Activated naive CD4-positive, alpha-beta T cell treated with anti-CD3 and anti-CD28 coated beads, Interleukin-2, amount 50 U/mL, for 72 hours (primary cell): ENCODE measurements at regions not wholly inside any gene's neighbourhood (a gene's known extent, or its start where the extent isn't known, plus 50 kb on each side); places are given as distances from the start of the nearest gene placed in this dataset.

Experiments used
- ATAC-seq, 2 donors: fragments of 150-1000 bp; cut with Tn5 transposase; 2 replicates each; pipeline ENCODE4 v1.10.0; 2021; ENCODE audit warnings: mild to moderate bottlenecking in 2 of 2, moderate library complexity in 2 of 2
- DNase-seq, 2 donors: peaks; one replicate each; pipeline ENCODE4 v3.0.0; 2021 to 2022; ENCODE audit warnings: low spot score in 2 of 2
- H3K27ac Mint-ChIP-seq, 2 donors: one replicate each; pipeline ENCODE4 v1.8.0; 2022; ENCODE audit warnings: mild to moderate bottlenecking in 2 of 2, mixed read lengths in 2 of 2
- H3K36me3 Mint-ChIP-seq, 2 donors: one replicate each; pipeline ENCODE4 v1.8.0; 2022; ENCODE audit warnings: mixed read lengths in 2 of 2
- H3K9me3 Mint-ChIP-seq, 2 donors: one replicate each; pipeline ENCODE4 v1.8.0; 2022; ENCODE audit warnings: mixed read lengths in 2 of 2

DNA sequence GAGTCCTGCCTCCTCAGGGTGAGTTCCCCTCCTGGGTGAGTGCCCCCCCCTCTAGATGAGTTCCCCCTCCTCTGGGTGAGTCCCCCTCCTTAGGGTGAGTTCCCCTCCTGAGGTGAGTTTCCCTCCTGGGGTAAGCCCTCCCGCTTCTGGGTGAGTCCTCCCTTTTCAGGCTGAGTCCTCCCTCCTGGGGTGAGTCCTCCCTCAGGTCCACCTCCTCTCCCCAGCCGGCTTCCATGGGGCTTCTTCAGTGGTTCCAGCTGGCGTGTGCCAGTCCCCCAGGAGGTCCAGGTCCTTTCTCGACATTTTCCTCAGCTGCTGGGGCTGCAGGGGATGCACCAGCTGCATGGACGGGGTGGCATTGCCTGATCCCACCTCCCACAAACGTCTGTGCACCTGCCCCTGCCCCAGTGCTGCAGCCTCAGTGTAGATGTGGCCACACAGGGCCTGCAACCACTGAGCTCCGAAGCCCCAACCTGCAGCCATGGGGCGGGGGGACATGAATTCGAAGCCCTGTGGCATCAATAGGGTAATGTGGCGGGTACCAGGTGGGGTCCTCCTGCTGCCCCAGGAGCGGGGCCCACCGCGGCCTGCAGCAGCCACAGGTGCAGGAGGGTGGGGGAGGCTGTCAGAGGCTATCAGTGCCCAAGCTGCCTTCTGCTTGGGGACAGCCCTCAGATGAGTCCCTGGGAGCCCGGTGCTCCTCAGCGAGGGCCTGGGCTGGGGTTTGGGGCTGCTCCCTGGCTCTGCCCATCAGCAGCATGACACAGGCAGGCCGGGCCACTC lies 101.3 kb upstream of the FGF3 start:
- ATAC-seq (no peak), DNase-seq (peak in 1 of 2 donors; percentile 44)
- no peaks in the 10 kb centered on the region for H3K36me3 Mint-ChIP-seq
- H3K9me3 Mint-ChIP-seq = no peaks in the 10 kb centered on the region
- H3K27ac Mint-ChIP-seq = no peak overlapping the region

DNA sequence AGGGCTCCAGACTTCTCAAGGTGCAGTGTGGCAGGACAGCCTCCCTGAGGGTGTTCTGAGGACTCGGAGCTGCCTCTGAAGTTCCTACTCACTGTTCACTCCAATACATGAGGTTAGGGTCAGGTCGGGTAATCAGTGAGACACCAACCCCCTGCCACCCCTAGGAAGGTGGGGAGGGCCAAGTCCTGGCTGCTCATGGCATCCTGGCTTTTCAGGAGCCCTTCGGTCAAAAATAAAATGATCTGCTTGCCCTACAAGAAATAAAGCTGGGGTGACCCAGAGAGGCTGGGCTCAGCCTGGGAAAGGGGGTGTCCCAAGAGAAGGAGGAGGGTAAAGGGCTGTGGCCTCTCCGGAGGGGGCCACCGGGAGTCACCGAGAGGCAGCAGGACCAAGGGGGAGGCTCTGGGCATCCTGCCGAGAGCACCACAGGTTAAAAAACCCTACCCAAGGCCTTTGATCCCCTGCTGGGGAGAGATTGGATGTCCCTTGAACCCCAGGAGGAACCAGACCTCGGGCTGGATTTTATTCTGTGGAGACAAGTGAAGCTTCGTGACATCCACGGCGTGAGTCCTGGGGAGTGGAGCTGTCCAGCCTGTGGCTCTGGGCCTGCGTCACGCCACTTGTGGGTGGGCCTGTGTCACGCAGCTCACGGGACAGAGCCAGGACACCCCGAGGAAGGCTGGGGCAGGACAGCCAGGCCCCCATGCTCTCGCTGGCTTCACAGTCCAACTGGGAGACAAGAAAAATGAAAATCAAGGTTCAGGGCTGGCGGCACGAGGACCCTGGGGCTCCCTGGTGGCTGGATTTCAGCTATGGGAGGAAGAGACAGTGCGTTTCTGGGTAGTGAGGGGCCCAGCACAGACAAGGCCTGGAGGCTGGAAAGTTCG lies 102.2 kb upstream of the FGF3 start:
- no peak for ATAC-seq
- Mint-ChIP-seq H3K36me3 (no peaks in the 10 kb centered on the region), H3K27ac (no peak overlapping the region), H3K9me3 (no peaks in the 10 kb centered on the region)
- peak in 1 of 2 donors; percentile 33 for DNase-seq

DNA sequence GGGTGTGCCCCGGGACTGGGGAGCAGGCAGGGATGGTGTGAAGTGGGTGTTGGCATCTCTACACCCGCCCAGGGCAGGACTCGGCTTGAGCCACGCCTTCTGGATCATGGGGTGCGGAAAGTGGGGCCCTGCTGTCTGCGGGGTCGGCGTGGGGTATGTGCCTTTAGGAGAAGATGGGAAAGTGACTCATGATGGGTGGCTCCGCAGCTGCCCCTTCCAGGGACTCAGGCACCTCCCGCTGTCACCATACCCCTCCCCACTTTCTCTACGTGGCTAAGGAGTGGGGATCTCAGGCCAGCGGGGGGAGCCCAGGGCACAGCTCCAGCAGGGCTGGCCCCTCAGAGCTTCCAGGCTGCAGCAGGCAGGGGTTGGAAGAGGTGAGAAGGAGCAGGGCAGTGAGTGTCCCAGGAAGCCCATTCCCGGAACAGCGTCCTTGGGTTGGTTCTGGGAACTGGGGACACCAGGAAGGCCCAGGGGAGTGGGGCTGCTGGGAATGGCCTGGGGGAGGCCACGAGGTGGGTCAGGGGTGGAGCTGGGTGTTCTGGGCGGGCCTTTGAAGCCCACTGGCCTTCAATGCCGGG lies 102.9 kb upstream of the FGF3 start:
- no peak for ATAC-seq
- H3K9me3 Mint-ChIP-seq = no peaks in the 10 kb centered on the region
- DNase-seq = peak in 1 of 2 donors; percentile 33
- no peak overlapping the region for H3K27ac Mint-ChIP-seq
- H3K36me3 Mint-ChIP-seq = no peaks in the 10 kb centered on the region

DNA sequence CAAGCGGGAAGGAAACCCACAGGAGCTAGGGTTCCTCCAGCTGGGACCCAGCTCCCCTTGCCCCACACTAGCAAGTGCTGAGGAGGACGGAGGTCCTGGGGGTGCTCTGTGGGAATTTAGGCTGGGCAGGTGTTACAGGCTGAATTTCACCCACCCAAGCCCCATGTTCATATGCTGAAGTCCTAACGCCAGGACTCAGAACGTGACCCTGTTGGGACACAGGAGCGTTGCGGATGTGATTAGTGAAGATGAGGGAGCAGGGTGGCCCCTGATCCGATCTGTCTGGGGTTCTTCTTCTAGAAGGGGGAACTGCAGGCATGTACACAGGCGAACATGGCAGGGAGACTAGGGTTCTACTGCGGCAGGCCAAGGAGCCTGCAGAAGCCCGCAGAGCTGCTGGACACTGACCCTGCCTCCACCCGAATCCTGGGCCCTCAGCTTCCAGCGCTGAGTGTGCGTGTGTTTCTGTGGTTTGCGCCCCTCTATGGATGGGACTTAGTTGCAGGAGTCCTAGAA lies 103.4 kb upstream of the FGF3 start:
- ATAC-seq (no peak), DNase-seq (no peak)
- no peak overlapping the region for H3K27ac Mint-ChIP-seq
- H3K9me3 Mint-ChIP-seq = no peaks in the 10 kb centered on the region
- no peaks in the 10 kb centered on the region for H3K36me3 Mint-ChIP-seq

DNA sequence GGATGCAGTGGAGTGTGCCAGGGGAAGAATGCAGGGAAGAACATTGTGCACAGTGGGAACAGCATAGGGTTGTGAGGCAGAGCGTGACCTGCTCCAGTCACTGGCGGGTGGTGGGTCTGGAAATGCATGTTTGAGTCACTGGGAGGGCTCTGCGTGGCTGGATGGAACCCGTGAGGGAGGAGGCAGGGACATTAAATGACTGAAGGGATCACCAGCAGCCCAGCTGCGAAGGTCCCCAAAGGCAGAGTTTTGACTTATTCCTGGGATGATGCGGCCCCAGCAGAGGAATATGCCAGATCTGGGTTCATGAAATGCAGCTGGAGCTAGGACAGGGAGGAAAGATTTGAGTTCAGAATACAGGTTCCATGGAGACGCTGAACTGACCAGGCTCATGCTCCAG lies 104.0 kb upstream of the FGF3 start:
- Mint-ChIP-seq H3K9me3 (no peaks in the 10 kb centered on the region), H3K27ac (no peak overlapping the region), H3K36me3 (no peaks in the 10 kb centered on the region)
- ATAC-seq (no peak), DNase-seq (no peak)

DNA sequence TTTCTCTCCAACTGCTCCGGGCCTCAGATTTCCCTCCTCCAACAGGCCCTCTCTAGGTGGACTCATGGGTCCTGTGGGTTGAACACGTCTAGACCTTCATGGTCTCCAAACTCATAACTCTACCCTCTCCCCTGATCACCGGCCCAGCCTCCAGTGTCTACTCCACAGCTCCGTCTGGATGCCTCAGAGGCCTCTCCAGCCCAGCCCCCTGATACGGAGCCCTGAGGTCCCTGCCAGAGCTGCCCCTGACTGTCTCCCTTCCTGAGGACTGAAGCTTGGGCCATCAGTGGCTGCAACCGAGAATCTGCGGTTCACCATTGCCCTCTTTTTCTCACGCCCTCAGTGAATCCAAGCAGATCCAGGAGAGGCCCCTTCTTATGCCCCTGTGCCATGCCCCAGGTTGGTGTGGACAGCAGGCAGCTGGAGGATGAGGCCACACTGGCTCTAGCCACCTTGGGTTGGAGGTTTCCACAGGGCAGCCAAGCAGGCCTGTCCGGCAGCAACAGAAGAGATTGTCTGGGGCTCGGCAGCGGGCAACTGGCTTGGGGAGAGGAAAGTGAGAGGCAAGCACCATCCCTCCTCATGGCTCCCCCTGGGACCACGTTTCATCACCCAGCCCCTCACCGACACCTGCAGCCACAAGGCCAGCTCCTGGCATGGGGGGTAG lies 104.6 kb upstream of the FGF3 start:
- no peaks in the 10 kb centered on the region for H3K36me3 Mint-ChIP-seq
- no peak overlapping the region for H3K27ac Mint-ChIP-seq
- DNase-seq (no peak), ATAC-seq (no peak)
- H3K9me3 Mint-ChIP-seq = no peaks in the 10 kb centered on the region

DNA sequence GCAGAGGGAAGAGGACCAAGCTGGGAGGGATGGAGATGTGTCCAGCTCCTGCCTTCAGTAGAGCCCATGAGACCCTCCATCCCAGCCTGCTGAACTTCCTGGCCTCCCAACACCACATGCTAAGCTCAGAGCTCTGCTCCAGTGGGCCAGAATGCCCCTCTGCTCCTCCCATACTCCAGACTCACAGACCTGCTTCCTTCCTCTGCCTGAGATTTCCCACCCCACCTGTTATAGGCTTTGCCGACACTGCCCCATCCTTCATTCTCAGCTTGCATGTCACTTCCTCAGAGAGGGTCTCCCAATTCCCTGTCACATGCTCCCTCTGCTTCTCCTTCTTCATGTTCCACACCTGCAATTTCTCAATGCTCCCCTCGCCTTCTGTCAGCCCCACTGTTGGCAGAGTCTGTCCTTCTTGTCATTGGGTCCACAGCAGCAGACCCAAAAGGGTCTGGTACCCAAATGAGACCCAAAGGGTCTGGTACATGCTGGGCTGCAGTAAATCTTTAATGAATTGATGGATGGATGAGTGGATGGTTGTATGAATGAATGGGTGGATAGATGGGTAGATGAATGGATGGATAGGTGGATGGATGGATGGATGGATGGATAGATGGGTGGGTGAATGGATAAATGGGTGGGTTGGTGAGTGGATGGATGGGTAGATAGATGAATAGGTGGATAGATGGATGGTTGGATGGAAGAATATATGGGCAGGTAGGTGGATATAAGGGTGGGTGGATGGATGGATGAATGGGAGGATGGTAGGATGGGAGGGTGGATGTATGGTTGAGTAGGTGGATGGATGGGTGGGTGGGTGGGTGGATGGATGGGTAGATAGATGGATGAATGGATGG lies 105.3 kb upstream of the FGF3 start:
- H3K9me3 Mint-ChIP-seq = no peaks in the 10 kb centered on the region
- H3K27ac Mint-ChIP-seq = no peak overlapping the region
- DNase-seq (no peak), ATAC-seq (no peak)
- no peaks in the 10 kb centered on the region for H3K36me3 Mint-ChIP-seq

DNA sequence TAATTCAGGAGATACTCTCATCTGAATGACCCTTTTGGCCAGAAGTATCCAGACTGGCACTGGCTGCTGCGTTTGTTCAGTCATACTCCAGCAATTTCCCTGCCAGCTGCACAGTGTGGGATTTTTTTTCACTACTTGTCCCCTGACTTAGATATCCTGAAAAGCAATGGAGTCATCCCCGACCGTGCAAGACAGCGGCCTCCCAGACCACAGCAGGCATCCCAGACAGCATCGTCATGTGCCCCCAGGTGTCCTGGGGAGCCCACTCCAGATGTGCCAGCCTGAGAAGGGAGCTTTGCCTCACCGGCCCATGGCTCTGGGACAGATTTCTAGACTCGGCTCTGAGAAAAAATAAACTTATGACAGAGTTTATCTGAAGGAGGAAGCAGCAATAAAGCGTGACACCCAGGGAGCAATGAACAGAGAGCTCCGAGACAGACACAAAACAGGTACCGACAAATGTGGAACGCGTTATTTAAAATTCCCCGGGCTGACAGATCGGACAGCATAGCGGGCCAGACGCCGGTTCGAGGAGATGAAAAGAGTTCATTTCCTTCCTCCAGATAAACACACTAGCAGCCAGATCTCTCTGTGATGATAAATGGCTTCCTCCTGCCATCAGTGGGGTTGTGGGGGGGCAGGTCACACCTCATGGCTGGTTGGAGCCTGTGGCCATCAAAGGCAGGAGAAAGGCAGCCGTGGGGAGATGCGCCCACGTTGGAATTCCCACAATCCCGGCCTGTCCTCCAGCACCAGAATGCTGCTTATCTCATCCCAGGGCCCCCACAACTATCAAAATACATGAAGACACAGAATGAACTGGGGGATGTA lies 106.4 kb upstream of the FGF3 start:
- Mint-ChIP-seq H3K9me3 (no peaks in the 10 kb centered on the region), H3K36me3 (no peaks in the 10 kb centered on the region), H3K27ac (peak overlapping the region in 1 of 2 donors; percentile 69)
- ATAC-seq = no peak
- DNase-seq = no peak

DNA sequence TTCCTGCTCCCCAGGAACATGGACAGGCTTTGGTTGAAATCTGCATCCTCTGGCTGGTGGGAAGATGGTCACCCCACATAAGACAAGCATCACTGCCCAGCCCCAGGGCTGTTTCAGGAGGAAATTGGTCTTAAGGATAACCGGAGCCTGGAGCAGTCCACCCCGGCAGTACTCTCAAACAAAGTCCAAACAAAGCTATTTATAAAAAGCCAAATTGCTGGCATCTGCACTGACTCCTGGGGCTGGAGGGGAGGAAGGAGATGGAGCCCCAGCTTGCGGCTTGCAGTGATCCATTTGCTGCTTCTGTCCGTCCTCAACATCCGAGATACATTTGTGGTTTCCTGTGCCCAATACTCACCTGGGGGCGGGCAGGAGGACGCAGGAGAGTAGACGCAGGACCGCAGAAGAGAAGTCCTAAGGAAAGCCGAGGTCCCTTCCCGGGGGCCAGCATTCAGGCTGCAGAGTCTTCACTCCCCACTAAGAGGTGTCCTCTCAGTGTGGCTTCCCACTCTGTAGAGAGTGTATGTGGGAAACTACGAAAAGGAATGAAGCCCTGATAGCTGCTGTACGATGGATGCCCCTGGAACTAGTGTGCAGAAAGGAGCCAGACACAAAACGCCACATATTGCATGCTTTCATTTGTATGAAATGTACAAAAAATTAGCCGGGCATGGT lies 107.3 kb upstream of the FGF3 start:
- H3K9me3 Mint-ChIP-seq = no peaks in the 10 kb centered on the region

DNA sequence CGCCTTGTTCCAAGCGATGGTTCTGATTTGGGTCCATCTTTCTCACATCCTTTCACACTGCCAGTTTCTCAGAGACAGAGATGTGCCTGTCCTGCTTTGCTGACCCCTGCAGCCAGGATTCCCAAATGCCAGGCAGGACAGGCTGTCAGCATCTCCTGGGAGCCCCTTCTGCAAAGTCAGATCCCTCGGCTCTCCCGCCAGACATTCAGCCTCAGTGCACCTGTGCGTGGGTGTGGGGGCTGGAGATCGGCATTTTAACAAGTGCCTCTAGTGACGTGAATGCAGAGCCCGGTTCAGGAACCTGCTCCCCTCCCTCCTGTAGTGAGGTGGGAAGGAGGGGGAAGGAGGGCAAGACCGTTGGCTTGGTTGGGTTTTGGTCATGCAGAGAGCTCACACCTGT lies 108.9 kb upstream of the FGF3 start:
- ATAC-seq = no peak
- H3K36me3 Mint-ChIP-seq = no peaks in the 10 kb centered on the region
- no peak for DNase-seq
- no peaks in the 10 kb centered on the region for H3K9me3 Mint-ChIP-seq
- no peak overlapping the region for H3K27ac Mint-ChIP-seq

More for the DNA sequence above, 107.3 kb upstream of the FGF3 start:
- Mint-ChIP-seq H3K27ac (no peak overlapping the region), H3K36me3 (no peaks in the 10 kb centered on the region)
- DNase-seq = no peak
- ATAC-seq = no peak

DNA sequence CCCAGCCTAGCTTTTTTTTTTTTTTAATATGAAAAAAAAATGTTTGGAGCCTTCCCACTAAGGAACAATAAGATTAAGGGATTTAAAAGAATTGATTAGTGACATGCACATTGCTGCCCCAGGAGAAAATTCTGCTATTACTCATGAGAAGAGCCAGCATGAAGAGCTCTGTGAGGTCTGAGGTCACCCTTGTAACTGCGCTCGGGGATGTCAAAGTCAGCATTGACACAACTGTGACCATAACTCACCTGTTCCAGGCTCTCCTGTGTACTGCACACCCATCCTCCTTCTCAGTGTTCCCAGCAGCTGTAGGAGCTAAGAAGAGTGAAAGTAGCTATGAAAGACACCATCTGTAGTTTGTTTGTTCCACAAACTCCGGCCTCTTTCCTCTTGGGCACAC lies 109.8 kb upstream of the FGF3 start:
- H3K27ac Mint-ChIP-seq = no peak overlapping the region
- no peaks in the 10 kb centered on the region for H3K36me3 Mint-ChIP-seq
- ATAC-seq = no peak
- no peak for DNase-seq
- no peaks in the 10 kb centered on the region for H3K9me3 Mint-ChIP-seq

DNA sequence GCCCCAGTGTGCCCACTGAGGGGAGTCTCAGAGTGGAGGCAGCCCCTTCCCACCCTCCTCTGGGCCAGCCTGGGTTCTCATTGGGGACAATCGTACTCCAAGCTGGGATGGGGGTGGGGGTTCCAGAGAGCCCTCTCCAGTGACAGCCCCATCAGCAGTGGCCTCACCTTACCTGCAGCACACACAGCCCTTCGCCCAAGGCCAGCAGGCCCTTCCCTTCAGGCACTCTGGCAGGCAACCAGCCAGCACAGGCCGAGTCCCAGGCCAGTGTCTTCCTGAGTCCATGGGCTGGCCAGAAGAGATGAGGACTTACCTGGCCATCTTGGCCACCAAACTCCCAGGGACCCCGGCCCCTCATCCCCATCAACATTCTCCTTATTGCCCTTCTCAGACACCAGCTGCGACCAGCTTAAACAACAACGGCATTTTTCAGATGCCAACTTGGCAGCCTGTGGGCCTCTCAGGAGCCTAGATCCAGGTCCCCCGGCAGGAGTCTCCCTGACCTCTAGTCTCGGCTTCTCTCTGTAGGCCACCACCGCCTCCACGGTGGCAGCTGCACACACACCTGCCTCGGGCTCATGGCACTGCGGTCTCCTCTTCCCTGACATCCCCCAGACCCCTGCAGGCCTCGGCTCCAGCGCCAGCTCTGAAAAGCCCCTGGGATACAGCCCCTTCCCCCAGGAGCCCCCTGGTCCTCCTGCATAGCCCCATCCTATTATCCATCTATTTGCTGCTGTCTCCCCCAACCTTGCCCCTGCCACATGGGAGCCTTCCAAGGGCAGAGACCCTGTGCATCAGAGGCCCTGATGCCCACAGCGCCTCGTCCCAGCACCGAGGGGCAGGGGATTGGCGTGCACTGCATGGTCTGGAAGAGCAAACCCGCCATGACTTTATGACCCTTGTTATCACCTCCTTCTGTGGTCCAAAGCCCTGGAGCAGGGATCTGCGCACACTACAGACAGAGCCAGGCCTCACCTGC lies 111.2 kb upstream of the FGF3 start:
- DNase-seq = no peak
- no peak for ATAC-seq
- H3K27ac Mint-ChIP-seq = no peak overlapping the region
- no peaks in the 10 kb centered on the region for H3K9me3 Mint-ChIP-seq
- H3K36me3 Mint-ChIP-seq = no peaks in the 10 kb centered on the region

DNA sequence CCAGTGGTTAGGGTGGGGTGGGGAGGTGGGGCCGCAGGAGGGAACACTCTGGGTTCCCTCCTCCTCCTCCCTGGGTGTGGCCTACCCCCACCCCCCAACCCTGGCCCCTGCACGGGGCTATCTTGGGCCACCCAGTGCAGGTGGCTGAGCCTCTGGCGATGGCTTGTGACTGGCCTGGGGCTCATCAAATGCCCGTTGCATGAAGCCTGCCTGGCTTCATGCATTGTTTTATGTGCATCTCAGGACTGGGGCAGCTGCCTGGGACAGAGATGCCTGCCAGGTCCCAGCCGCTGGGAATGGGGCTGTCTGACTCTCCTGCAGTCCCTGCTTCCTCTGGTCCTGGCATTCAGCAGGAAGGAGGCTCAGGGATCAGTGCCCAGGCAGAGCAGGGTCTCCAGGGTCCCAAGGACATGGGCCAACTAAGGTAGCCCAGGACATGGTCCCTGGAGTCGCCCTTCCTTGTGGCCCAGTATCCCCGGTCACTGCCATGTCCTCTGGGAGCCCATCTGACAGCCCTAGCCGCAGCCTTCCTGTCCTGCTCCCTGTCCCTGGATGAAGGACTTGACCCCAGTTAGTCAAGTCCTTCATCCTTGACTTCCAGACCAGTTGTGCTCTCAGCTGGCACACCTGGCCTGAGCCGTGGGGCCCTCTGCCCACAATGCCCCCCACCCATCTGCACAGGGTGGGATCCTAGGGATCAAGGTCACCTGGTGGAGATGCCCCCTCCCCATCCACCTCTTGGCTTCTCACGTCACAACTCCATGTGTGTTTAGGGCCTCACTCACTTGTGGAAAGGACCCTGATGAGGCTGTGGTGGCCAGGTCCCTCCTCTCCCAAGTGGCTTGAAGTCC lies 112.1 kb upstream of the FGF3 start:
- Mint-ChIP-seq H3K9me3 (no peaks in the 10 kb centered on the region), H3K36me3 (no peaks in the 10 kb centered on the region), H3K27ac (no peak overlapping the region)
- DNase-seq (no peak), ATAC-seq (no peak)
